A549 (cell line): ENCODE measurements at regions not wholly inside any gene's neighbourhood (a gene's known extent, or its start where the extent isn't known, plus 50 kb on each side); places are given as distances from the start of the nearest gene placed in this dataset.

Experiments used
- CTCF ChIP-seq: fragments of >200 bp; sonication (Bioruptor Twin); formaldehyde crosslinking; IDR thresholded peaks from 3 replicates; pipeline ENCODE4 v1.5.1; 2016
- HEYL ChIP-seq: fragments of 250-450 bp; sonication (Bioruptor Pico); IDR thresholded peaks from 2 replicates; pipeline ENCODE4 v1.8.0; 2021; ENCODE audit warnings: mild to moderate bottlenecking, moderate library complexity
- MAX ChIP-seq: IDR thresholded peaks from 2 replicates; pipeline ENCODE4 v1.6.1; 2012
- SREBF2 ChIP-seq: fragments of 450-650 bp; IDR thresholded peaks from 2 replicates; pipeline ENCODE4 v1.6.1; 2014; ENCODE audit warnings: mild to moderate bottlenecking, moderate library complexity
- ZFP36 ChIP-seq: fragments of 450-650 bp; IDR thresholded peaks from 2 replicates; pipeline ENCODE4 v1.6.1; 2014; ENCODE audit warnings: borderline replicate concordance; ENCODE audit not compliant: partially characterized antibody

DNA sequence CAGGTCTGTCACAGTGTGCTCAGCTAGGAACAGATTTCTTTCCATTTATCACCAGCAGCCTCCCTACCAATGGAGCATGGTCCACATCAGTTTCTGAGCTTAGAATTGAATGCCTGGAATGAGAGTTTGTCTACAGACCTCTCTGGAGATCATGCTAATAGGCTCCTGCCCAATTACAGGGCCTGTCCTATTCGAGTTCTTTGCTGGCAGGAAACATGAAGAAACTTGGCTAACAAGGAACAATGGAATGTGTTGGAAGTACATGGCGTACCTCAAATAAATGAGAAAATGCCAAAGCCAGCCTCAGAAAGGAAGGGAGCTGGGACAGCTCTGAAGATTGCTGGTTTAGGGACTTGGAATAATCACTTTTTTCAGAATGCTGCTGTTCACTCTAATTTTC lies 186.0 kb upstream of the AKR1E2 start:
- no peak for TF ChIP-seq ZFP36
- TF ChIP-seq MAX, result no peak
- TF ChIP-seq CTCF, result no peak
- no peak for TF ChIP-seq HEYL (CRISPR knock-in tag)
- no peak for TF ChIP-seq SREBF2
